Brain microvascular endothelial cell (primary cell): ENCODE measurements at regions not wholly inside any gene's neighbourhood (a gene's known extent, or its start where the extent isn't known, plus 50 kb on each side); places are given as distances from the start of the nearest gene placed in this dataset.

Source experiments
- DNase-seq: peaks from one replicate; pipeline ENCODE4 v3.0.0-alpha.2; 2020
- H3K27ac ChIP-seq: fragments of 250-450 bp; sonication (Bioruptor Pico); 2 replicates; pipeline ENCODE4 v1.5.1; 2020; ENCODE audit warnings: mild to moderate bottlenecking, moderate library complexity
- H3K27me3 ChIP-seq: fragments of 250-450 bp; sonication (Bioruptor Pico); replicated peaks from 2 replicates; pipeline ENCODE4 v1.5.1; 2020; ENCODE audit warnings: mild to moderate bottlenecking
- H3K36me3 ChIP-seq: fragments of 250-450 bp; sonication (Bioruptor Pico); replicated peaks from 2 replicates; pipeline ENCODE4 v1.5.1; 2020; ENCODE audit warnings: mild to moderate bottlenecking
- H3K4me3 ChIP-seq: 2 replicates; pipeline ENCODE4 v1.5.1; 2011; ENCODE audit warnings: low read depth, mild to moderate bottlenecking, control low read depth, low read length, moderate library complexity
- CTCF ChIP-seq: IDR thresholded peaks from 2 replicates; pipeline ENCODE4 v1.5.1; 2011; ENCODE audit warnings: low read depth, mild to moderate bottlenecking, moderate library complexity, low read length, control low read depth, inconsistent platforms; ENCODE audit errors: missing control alignments
- in situ Hi-C: cut with HindIII; loops from 2 replicates; pipeline ENCODE4 v1.10.0; 2017; ENCODE audit warnings: low sequenced_read_pairs, low pct_ligation_motif_present

- Histone ChIP-seq H3K36me3 (peaks cover 78% of the 10 kb centered on the region), H3K4me3 (peak overlapping the region; percentile 0), H3K27ac (peak overlapping the region; percentile 84), H3K27me3 (no peaks in the 10 kb centered on the region)
- no peak for TF ChIP-seq CTCF
- in situ Hi-C loops, result no loop called here
- peak; percentile 67 for DNase-seq
Measured at GRCh38 chr7:130887182-130887956, 153.4 kb upstream of the KLF14 start.

GRCh38 chr7:130887957-130888371 lies 154.0 kb upstream of the KLF14 start:
- Histone ChIP-seq H3K27me3 (no peaks in the 10 kb centered on the region), H3K27ac (peak overlapping the region; percentile 84), H3K36me3 (peaks cover 72% of the 10 kb centered on the region), H3K4me3 (no peak overlapping the region)
- TF ChIP-seq CTCF, result no peak
- DNase-seq, result no peak
- in situ Hi-C loops, result no loop called here

GRCh38 chr7:130888468-130888867 lies 154.5 kb upstream of the KLF14 start:
- no peak for TF ChIP-seq CTCF
- H3K4me3 ChIP-seq, result no peak overlapping the region
- peaks cover 67% of the 10 kb centered on the region for H3K36me3 ChIP-seq
- H3K27me3 ChIP-seq, result no peaks in the 10 kb centered on the region
- peak overlapping the region; percentile 84 for H3K27ac ChIP-seq
- in situ Hi-C loops, result no loop called here
- no peak for DNase-seq

- in situ Hi-C loops, result no loop called here
- DNase-seq, result no peak
- no peak for TF ChIP-seq CTCF
- no peaks in the 10 kb centered on the region for H3K27me3 ChIP-seq
- H3K27ac ChIP-seq, result peak overlapping the region; percentile 88
- peak overlapping the region; percentile 1 for H3K4me3 ChIP-seq
- peaks cover 60% of the 10 kb centered on the region for H3K36me3 ChIP-seq
Measured at GRCh38 chr7:130890176-130891020, 156.4 kb upstream of the KLF14 start.

GRCh38 chr7:130891254-130892094 lies 157.5 kb upstream of the KLF14 start:
- peaks cover 62% of the 10 kb centered on the region for H3K36me3 ChIP-seq
- no peaks in the 10 kb centered on the region for H3K27me3 ChIP-seq
- peak overlapping the region; percentile 88 for H3K27ac ChIP-seq
- TF ChIP-seq CTCF, result no peak
- DNase-seq, result peak; percentile 95
- in situ Hi-C loops, result no loop called here
- H3K4me3 ChIP-seq, result peak overlapping the region; percentile 16
